K562 (cell line): ENCODE measurements at regions not wholly inside any gene's neighbourhood (a gene's known extent, or its start where the extent isn't known, plus 50 kb on each side); places are given as distances from the start of the nearest gene placed in this dataset.

Source experiments
- CBX2 ChIP-seq: fragments of 200-600 bp; sonication (generic); IDR thresholded peaks from one replicate; pipeline ENCODE4 v1.6.1; 2012; ENCODE audit warnings: mild to moderate bottlenecking, low read length, inconsistent platforms; ENCODE audit not compliant: insufficient read depth, poor library complexity, severe bottlenecking
- EGR1 ChIP-seq: fragments of 450-650 bp; conservative IDR thresholded peaks from 2 replicates; pipeline ENCODE4 v1.6.1; 2017; ENCODE audit warnings: mild to moderate bottlenecking
- GATA2 ChIP-seq: sonication (generic); formaldehyde crosslinking; IDR thresholded peaks from 2 replicates; pipeline ENCODE4 v1.4.0; 2020; ENCODE audit warnings: mild to moderate bottlenecking, missing genetic modification reagents
- NFXL1 ChIP-seq: fragments of 450-650 bp; formaldehyde crosslinking; IDR thresholded peaks from 2 replicates; pipeline ENCODE4 v1.4.0; 2021; ENCODE audit warnings: mild to moderate bottlenecking
- NR2C2 ChIP-seq, 2 experiments: fragments of 200-800 bp in 1 of 2; sonication (Bioruptor generic) in 1 of 2; sonication (generic) in 1 of 2; formaldehyde crosslinking in 1 of 2; IDR thresholded peaks; 2 replicates each; pipeline versions ENCODE4 v1.6.1 to v1.8.0; 2016 to 2022; ENCODE audit warnings: mild to moderate bottlenecking in 1 of 2, missing compliant biosample characterization in 1 of 2, missing genetic modification characterization in 1 of 2, missing genetic modification reagents in 1 of 2
- PTRF ChIP-seq: fragments of 450-650 bp; IDR thresholded peaks from 2 replicates; pipeline ENCODE4 v1.6.1; 2016; ENCODE audit warnings: mild to moderate bottlenecking, missing genetic modification characterization, missing compliant biosample characterization
- RBM17 ChIP-seq: fragments of 200-400 bp; formaldehyde crosslinking; IDR thresholded peaks from 2 replicates; pipeline ENCODE4 v1.6.1; 2017; ENCODE audit warnings: low read depth, mild to moderate bottlenecking, low read length, borderline replicate concordance
- SMAD4 ChIP-seq: fragments of 250-450 bp; sonication (Bioruptor Pico); conservative IDR thresholded peaks from 2 replicates; pipeline ENCODE4 v1.8.0; 2021; ENCODE audit warnings: inconsistent platforms, mild to moderate bottlenecking, moderate library complexity
- SOX6 ChIP-seq: fragments of 450-650 bp; IDR thresholded peaks from 2 replicates; pipeline ENCODE4 v1.6.1; 2014; ENCODE audit warnings: mild to moderate bottlenecking
- SP1 ChIP-seq: sonication (generic); formaldehyde crosslinking; IDR thresholded peaks from 2 replicates; pipeline ENCODE4 v1.8.1; 2022; ENCODE audit warnings: mild to moderate bottlenecking, missing genetic modification reagents
- TAL1 ChIP-seq: fragments of 450-650 bp; IDR thresholded peaks from 2 replicates; pipeline ENCODE4 v1.6.1; 2016; ENCODE audit warnings: mild to moderate bottlenecking
- ZNF766 ChIP-seq: fragments of 200-800 bp; sonication (Bioruptor generic); conservative IDR thresholded peaks from 2 replicates; pipeline ENCODE4 v1.6.1; 2016; ENCODE audit warnings: missing genetic modification characterization, missing compliant biosample characterization
- TF ChIP-seq, protein P1 (sequence below), 2 experiments: IDR thresholded peaks in 1 of 2; conservative IDR thresholded peaks in 1 of 2; 2 replicates each; pipeline ENCODE4 v1.6.1; 2016; ENCODE audit warnings: low read depth in 2 of 2, mild to moderate bottlenecking in 1 of 2, missing compliant biosample characterization in 1 of 2, missing genetic modification characterization in 1 of 2, moderate library complexity in 1 of 2
- TF ChIP-seq, protein P2 (sequence below): fragments of 250-450 bp; sonication (Bioruptor Pico); IDR thresholded peaks from 2 replicates; pipeline ENCODE4 v1.5.0; 2021; ENCODE audit warnings: mild to moderate bottlenecking, moderate library complexity
- TF ChIP-seq, protein P3 (sequence below): sonication (generic); formaldehyde crosslinking; IDR thresholded peaks from 2 replicates; pipeline ENCODE4 v1.8.0; 2022; ENCODE audit warnings: mild to moderate bottlenecking, missing genetic modification reagents
- TF ChIP-seq, protein P4 (sequence below): IDR thresholded peaks from 2 replicates; pipeline ENCODE4 v1.6.1; 2014; ENCODE audit warnings: antibody characterized with exemption
- TF ChIP-seq, protein P5 (sequence below): sonication (generic); formaldehyde crosslinking; IDR thresholded peaks from 2 replicates; pipeline ENCODE4 v1.9.0; 2022; ENCODE audit warnings: mild to moderate bottlenecking, missing genetic modification reagents
- TF ChIP-seq, protein P6 (sequence below): sonication (generic); formaldehyde crosslinking; IDR thresholded peaks from 2 replicates; pipeline ENCODE4 v1.9.0; 2022; ENCODE audit warnings: mild to moderate bottlenecking, missing genetic modification reagents

DNA sequence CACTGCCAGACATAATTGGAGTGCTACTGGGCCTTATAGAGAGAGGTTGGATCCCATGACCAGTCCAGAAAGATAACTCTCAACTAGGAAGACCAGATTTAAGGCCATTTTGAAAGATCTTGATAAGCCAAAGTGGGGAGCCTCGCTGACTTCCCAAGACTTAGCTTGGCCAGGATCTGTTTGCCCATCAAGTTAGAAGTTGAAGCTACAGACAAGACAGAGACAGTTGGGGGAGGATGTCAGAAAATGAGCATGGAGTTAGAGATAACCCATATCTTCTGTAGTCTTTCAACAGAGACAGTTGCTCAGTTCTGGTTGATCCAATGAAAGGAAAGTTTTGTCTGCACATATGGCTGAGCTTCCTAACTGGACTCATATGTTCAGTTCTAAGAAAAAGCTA is 267.4 kb downstream of the HS3ST3A1 start (continued):
- TF ChIP-seq, protein P1, sequence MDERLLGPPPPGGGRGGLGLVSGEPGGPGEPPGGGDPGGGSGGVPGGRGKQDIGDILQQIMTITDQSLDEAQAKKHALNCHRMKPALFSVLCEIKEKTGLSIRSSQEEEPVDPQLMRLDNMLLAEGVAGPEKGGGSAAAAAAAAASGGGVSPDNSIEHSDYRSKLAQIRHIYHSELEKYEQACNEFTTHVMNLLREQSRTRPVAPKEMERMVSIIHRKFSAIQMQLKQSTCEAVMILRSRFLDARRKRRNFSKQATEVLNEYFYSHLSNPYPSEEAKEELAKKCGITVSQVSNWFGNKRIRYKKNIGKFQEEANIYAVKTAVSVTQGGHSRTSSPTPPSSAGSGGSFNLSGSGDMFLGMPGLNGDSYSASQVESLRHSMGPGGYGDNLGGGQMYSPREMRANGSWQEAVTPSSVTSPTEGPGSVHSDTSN (CRISPR knock-in tag; IDR thresholded peaks at IDR 0.05; ENCODE audit: low read depth): no peak
- TF ChIP-seq, protein P1 (tag; conservative IDR thresholded peaks at IDR 0.05; ENCODE audit: low read depth): 0 out of 2 replicates have a peak, but pooled peaks have one; percentile 23
- TF ChIP-seq, protein P2, sequence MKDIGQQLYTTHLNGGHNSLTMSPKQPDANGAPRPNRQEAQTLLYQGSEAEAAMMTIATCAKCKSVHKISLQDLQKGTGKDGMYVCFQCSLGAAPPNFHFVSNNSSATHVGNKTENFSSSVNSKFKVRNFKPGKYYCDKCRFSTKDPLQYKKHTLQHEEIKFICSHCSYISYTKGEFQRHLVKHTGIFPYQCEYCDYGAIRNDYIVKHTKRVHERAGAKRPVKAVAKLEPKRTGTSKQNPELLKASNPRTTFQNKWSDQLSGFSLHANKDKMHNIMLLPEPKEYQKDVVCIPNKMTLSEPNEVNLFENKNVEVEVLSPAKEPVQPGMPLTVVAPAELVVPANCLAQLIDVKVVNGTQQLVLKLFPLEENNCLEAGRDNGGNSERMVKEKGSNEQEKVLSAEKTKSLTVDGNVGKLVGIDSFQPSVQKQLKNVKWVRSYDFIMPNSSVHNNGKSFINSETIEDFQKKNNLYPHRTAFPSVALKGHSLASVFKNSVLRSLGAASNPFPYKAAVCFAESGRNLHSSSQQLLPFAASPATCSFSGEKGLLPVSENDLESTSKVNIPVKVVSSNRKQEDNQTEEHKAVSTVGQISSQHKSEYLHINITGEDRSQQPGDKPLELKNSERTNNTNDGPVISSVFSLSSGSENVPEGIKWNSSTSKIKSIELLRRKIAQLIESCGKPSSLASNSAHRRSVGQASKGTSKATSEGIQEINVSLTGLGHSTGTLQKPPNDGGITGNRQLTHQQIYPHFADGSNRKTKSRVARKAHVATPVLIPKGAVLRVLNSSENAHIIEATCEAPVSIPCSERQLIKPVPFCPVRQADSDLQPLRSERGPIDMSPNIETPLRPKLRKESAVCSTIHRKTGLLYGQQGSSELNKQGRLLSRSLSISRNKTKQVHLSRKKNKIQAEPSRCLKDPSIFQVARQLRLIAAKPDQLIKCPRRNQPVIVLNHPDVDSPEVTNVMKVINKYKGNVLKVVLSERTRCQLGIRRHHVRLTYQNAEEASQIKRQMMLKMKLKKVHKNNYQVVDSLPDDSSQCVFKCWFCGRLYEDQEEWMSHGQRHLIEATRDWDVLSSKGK (CRISPR knock-in tag): no peak
- TF ChIP-seq PTRF (tag): no peak
- TF ChIP-seq, protein P3, sequence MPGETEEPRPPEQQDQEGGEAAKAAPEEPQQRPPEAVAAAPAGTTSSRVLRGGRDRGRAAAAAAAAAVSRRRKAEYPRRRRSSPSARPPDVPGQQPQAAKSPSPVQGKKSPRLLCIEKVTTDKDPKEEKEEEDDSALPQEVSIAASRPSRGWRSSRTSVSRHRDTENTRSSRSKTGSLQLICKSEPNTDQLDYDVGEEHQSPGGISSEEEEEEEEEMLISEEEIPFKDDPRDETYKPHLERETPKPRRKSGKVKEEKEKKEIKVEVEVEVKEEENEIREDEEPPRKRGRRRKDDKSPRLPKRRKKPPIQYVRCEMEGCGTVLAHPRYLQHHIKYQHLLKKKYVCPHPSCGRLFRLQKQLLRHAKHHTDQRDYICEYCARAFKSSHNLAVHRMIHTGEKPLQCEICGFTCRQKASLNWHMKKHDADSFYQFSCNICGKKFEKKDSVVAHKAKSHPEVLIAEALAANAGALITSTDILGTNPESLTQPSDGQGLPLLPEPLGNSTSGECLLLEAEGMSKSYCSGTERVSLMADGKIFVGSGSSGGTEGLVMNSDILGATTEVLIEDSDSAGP: no peak
- TF ChIP-seq, protein P4, sequence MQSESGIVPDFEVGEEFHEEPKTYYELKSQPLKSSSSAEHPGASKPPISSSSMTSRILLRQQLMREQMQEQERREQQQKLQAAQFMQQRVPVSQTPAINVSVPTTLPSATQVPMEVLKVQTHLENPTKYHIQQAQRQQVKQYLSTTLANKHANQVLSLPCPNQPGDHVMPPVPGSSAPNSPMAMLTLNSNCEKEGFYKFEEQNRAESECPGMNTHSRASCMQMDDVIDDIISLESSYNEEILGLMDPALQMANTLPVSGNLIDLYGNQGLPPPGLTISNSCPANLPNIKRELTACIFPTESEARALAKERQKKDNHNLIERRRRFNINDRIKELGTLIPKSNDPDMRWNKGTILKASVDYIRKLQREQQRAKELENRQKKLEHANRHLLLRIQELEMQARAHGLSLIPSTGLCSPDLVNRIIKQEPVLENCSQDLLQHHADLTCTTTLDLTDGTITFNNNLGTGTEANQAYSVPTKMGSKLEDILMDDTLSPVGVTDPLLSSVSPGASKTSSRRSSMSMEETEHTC: no peak
- TF ChIP-seq NFXL1 (CRISPR knock-in tag): no peak
- TF ChIP-seq, protein P5, sequence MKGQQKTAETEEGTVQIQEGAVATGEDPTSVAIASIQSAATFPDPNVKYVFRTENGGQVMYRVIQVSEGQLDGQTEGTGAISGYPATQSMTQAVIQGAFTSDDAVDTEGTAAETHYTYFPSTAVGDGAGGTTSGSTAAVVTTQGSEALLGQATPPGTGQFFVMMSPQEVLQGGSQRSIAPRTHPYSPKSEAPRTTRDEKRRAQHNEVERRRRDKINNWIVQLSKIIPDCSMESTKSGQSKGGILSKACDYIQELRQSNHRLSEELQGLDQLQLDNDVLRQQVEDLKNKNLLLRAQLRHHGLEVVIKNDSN (CRISPR knock-in tag): no peak
- TF ChIP-seq EGR1: no peak
- no peak for TF ChIP-seq CBX2
- no peak for TF ChIP-seq SP1 (CRISPR knock-in tag)
- TF ChIP-seq NR2C2 (CRISPR knock-in tag; IDR thresholded peaks at IDR 0.05): no peak
- no peak for TF ChIP-seq NR2C2 (tag; IDR thresholded peaks at IDR 0.05)
- TF ChIP-seq, protein P6, sequence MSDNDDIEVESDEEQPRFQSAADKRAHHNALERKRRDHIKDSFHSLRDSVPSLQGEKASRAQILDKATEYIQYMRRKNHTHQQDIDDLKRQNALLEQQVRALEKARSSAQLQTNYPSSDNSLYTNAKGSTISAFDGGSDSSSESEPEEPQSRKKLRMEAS (CRISPR knock-in tag): no peak
- peak; percentile 74 for TF ChIP-seq ZNF766 (CRISPR knock-in tag)
- peak; percentile 41; the same call in 1 of the 2 replicates for TF ChIP-seq SOX6
- peak; percentile 69 for TF ChIP-seq TAL1
- 0 out of 2 replicates have a peak, but pooled peaks have one; percentile 16 for TF ChIP-seq GATA2
- no peak for TF ChIP-seq RBM17
- peak; percentile 67 for TF ChIP-seq SMAD4 (CRISPR knock-in tag)
